Anterior cingulate cortex (tissue), 58 donors: ENCODE measurements at regions not wholly inside any gene's neighbourhood (a gene's known extent, or its start where the extent isn't known, plus 50 kb on each side); places are given as distances from the start of the nearest gene placed in this dataset.
A peak's percentile ranks its signal among the peaks of the same experiment; 100 is the strongest.

Experiments used
- DNase-seq, 58 donors: peaks; one replicate each; lab custom pipeline; 2025; lab: John Stamatoyannopoulos, UW

DNA sequence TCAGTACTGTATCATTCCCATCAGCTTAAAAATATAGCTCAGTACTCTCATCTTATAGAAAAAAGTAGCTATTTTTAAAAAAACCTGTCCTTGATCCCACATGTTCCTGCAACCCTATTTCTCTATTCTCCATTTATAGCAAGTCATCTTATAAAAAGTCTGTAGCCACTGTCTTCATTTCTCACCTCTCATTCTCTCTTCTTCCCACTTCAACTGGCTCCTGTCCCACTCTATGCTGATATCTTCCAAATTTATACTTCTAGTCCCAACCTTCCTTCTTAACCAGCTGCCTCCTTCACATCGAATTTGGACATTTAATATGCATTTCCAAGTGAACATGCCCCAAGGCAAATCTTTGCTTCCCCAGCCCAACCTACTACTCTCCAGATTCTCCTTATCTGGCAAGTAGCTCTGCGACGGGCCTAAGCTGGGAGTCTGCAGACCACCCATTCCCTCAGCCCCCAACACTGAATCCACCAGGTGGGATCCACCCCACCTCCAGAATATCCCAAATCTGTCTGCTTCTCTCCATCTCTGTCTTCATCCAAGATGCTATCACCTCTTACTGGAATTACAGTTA is 52.0 kb upstream of the TANC2 start:
- peak in 4 of 58 donors; percentile 2 to 34 (median 15) for DNase-seq

DNA sequence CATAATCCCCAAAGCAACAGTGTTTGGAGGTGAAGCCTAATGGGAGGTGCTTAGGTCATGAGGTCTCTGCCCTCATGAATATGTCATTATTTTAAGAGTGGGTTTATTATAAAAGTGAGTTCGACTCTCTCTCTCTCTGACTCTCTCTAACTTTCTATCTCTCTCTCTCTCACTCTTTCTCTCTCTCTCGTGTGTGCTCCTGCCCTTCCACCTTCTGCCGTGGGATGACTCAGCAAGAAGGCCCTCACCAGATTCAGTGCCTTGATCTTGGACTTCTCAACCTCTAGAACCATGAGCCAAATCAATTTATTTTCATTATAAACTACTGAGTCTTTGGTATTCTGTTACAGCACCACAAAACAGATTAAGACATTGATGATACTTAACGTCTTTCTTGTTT is 53.7 kb upstream of the TANC2 start:
- DNase-seq, result no peak

DNA sequence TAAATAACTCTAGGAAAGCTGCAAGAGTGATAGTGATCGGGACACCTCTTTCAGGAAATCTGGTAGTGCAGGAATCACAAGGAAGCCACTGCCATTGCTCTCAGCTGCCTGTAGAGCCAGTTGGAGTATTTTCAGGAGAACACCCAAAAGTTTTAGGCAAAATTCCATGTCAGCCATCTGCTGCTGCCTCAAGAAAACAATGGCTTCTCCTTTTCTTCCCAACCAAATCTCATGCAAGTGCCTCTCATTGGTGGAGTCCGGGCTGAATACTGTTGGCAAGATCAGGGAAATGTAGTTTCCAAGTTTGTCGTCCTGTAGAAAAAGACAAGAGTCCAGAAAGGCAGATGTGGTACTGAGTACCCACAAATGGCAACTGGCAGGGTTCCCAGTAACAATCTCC is 54.9 kb upstream of the TANC2 start:
- peak in 14 of 58 donors; percentile 6 to 66 (median 30) for DNase-seq

DNA sequence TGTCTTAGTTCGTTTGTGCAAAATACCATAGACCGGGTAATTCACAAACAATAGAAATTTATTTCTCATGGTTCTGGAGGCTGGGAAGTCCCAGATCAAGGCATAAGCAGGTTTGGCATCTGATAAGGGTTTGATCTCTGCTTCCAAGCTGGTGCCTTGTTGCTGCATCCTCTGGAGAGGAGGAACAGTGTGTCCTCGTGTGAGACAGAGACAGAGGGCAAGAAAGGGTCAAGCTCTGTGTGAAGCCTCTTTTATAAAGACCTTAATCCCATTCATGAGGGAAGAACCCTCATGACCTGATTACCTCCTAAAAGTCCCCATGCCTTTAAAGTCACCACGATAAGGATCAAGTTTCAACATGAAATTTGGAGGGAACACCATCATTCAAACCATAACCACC is 55.8 kb upstream of the TANC2 start:
- no peak for DNase-seq

DNA sequence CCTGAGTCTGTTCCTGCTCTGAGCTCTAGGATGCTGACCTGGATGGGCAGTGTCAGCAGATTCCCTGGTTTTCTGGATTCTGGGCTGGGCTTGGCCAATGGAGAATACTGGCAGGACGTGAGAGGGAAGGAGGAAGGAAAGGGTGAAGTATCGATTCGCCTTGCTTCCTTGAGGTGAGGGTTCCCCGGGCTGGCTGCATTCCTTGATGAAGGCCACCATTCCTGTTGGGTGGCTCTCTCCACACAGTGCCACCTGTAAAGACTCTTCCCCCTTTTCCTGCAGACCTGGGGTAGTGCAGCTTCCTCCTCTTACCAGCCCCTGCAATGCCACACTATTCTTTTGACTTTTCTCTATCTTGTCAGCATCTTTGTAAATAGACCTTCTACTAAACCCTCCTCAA is 58.1 kb upstream of the TANC2 start:
- DNase-seq, result no peak

DNA sequence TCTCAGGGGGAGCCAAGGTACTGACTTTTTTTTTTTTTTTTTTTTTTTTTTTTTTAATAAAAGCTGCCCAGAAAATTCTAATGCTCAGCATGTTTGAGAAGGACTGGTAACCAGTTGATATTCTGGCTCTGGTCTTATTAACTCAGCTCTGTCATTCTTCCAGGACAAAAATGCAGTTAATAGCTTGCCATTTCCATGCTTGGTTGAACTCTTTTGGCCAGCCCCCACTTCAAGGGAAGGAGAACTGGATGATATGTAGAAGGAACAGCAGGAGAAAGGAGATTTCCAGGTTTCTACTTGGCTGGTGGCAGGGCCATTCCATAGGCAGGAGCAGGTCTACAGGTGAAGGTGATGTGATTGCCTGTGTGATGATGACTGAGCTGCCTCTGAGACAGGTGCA is 59.2 kb upstream of the TANC2 start:
- DNase-seq, result no peak

DNA sequence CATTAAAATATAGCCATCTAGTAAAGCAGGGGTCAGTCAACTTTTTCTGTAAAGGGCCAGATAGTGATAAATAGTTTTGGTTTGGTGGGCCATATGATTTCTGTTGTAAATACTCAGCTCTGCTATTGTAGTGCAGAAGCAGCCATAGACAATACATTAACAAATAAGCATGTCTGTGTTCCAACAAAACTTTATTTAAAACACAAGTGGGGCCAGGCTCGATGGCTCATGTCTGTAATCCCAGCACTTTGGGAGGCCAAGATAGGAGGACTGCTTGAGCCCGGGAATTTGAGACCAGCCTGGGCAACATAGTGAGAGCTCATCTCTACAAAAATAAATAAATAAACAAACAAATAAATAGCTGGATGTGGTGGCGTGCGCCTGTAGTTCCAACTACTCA is 60.8 kb upstream of the TANC2 start:
- no peak for DNase-seq

DNA sequence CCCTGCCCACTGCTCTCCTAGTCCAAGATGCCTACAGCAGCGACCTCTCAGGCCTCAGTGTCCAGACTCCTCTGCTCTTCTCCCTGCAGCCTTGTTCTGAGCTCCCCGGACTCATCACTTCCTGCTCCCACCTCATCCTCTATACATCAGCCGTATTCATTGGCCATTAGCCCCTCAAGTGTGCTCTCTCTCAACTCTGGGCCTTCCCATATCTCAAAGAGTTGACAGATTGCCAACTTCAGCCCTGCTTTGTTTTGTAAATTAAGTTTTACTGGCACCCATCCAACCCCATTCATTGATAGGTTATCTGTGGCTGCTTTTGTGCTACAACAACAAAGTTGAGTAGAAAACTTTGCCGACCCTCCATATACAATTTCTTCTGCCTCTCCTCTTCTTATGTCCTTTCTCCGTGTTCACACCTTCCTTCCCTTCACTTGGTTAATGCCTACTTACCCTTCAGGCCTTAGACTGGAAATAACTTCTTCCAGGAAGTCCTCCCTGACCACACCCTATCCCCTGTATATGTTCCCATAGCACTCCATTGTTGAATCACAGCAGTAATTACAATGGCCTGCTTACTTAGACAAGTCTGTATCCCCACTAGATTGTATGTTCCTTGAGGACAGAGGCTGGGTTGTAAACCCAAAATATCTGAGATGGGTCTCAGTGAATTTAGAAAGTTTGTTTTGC is 63.4 kb upstream of the TANC2 start:
- DNase-seq, result no peak

DNA sequence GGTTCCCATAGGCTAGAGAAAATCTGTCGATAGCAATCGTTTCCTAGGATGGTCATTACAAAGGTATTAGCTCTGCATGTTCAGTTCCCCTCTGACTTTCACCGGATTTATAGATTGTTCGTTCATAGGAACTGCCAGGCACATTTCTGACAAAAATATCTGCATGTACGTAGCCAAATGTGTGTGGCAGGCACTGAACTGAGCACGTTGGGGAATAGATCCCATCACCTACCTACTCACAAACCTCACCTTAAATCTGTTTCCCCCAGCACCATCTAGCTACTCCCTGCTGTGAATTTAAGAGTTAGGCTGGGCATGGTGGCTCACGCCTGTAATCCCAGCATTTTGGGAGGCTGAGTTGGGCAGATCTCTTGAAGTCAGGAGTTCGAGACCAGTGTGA is 64.5 kb upstream of the TANC2 start:
- no peak for DNase-seq

DNA sequence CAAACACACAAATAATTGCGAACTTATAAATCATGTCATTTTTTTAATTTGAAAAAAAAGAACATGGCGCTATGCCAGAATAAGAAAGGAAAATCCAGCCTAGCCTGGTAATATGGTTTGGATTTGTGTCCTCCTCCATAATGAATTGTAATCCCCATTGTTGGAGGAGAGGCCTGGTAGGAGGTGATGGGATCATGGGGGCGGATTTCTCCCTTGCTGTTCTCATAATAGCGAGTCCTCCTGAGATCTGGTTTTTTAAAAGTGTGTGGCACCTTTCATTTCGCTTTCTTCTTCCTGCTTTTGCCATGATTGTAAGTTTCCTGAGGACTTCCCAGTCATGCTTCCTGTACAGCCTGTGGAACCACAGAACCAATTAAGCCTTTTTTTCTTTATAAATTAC is 65.9 kb upstream of the TANC2 start:
- DNase-seq, result no peak

DNA sequence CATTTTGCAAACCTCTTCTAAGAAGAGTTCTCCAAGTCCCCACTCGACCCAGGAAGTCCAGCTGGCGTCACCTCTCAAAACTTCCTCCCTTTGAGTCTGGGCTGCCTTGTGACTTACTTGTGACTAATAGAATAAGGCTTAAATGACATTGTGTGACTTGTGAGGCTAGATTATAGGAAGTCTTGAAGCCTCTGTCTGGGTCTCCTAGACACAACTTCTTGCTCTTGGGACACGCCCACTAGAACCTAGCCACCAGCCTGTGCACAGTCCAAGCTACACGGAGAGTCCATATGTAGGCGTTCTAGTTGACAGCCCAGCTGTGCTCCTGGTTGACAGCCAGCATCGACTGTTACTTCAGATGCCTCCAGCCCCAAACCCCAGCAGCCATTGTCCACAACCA is 66.7 kb upstream of the TANC2 start:
- no peak for DNase-seq

DNA sequence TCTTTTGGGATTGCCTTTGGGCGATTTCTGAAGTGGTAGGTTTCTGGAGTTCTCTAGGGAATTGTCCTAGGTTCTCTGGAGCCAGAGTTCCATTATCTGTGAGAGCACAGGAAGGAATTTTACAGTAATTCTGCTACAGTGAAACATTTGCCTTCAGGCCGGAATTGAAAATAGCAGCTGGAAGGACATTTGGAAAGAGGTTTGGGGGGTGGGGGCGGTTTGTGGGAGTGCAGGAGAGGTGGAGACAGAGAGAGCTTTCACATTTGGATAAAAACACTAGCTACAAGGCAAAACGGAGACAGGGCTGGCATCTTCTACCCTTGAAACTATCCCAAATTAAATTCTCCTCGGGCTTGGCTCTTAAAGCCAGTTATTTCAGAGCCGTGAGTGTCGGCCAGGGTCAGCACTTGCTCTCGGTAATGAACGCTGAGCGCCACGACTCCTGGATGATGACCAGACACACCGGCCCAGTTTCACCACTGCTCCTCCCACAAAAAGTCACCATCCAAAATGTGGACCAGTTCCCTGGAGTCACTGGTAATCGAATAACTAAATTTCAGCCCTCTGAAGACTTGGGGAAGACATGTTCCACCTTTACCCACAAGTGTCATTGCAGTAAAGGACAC is 67.7 kb upstream of the TANC2 start:
- DNase-seq, result peak in 9 of 58 donors; percentile 4 to 31 (median 12)

DNA sequence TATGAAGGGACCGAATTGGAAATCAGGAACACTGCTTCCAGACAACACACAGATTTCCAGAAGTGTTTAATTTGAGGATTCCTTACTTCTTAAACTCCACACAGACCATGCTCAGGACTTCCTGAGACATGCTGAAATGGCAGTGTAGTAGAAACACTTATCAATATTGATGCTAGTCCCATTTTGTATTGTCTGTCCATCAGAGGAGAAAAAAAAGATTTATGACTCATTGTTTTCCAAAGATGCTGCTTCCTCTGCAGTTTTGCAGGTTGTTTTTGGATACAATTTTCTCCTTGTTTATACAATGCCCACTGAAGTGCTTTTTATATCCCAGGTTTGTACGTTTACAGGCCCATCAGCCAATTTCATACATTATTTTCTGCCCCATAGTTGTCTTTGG is 68.3 kb upstream of the TANC2 start:
- DNase-seq, result no peak

DNA sequence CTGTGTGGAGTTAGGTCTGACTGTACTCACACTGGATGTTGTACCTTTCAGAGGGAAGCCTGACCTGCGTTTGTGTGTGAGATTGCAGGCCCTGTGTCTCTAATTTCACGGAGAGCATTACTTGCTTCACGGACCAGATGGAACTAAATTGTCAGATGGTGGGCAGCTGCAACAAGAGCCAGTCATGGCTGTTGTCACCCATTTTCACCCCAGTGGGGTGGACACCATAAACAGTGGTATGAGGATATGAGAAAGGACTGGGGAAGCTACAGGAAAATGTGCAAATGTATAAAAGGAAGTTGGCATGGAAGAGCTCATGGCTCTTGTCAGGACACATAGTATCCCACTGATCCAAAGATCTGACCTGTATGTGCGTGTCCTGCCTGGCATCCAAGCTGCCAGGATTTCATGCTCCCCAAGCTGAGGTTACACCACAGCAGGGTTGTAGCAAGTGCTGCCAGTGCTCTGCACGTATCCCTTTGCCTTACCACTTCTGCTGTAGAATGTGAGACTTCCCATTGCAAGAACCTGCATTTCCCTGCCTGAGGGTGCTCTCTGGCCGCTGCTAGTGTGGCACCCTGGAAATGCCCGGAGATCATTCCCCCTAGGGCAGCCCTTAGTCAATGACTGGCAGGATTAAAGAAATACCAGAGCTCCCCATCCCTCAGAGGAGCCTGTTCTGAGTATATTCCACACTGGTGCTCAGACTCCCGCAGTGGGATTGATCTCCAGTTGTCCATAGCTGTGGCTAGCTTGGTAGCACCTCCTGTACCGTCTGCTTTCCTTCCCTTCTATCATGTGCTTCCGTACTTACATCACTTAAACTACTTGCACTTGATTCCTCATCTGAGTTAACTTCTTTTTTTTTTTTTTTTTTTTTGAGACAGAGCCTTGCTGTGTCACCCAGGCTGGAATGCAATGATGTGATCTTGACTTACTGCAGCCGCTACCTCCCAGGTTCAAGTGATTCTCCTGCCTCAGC is 70.4 kb upstream of the TANC2 start:
- no peak for DNase-seq

DNA sequence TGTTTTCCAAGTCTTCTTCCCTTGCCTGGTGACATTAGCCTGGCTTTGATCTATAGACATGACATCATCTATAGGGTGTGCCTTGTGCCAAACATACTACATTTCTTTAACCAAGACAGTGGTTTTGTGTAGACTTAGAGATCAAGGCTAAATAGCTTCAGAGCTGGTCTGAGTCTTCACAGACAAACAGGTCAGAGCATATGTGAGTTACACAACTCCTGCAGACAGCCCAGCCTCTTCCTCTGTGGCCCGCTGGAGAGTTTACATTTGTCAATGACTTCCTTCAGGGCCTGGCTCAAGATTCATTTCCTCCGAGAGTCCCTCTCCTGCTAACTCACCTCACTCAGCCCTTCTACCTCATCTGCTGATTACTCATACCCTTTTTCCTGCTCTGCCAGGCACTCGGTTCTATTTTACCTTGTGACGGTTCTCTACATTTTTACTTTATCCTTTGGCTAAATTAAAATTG is 73.1 kb upstream of the TANC2 start:
- peak in 7 of 58 donors; percentile 5 to 45 (median 16) for DNase-seq

DNA sequence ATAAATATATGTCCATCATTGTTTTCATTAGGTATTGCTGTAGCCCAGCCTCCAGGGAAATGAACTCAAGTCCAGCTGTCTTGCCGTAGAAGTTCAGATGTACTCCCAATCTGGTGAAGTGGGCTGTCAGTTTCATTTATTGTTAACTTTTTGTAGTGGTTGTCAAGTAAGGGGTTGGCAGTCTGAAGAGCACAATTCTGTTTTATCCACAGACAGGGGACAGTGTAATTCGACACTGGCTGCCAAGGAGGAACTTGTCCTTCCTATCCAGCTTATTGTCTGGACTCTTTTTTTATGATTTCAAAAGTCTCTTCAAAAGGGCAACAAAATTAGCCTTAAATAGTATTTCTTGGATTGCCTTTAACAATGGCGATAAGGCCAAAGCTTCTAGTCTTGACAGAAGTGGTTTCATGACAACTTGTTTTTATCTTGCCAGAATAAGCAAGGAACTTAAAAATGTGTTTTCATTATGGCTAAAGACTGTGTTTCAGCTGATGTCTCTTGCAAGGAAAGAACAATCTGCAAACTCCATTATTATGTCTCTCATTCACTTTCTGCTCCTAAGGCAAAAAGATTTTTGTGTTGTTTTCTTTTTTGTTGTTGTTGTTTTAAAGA is 73.9 kb upstream of the TANC2 start:
- no peak for DNase-seq

DNA sequence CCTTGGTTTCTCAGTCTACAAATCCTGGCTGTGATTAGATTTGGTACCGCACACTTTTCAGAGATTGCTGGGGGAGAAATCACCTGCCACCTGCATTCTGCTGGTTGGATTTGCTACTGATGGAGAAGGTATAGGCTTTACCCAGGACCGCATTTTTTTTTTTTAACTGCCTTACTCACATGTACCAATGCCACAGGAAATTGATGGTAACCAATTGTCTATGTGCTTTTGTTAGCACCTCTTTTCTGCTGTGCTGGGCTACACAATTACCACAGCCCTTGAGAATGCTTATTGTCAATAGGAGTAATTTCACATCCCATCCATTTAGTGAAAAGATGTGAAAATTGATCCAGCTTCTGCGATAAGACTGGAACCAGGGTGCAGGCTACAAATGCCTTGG is 74.4 kb upstream of the TANC2 start:
- DNase-seq, result no peak

DNA sequence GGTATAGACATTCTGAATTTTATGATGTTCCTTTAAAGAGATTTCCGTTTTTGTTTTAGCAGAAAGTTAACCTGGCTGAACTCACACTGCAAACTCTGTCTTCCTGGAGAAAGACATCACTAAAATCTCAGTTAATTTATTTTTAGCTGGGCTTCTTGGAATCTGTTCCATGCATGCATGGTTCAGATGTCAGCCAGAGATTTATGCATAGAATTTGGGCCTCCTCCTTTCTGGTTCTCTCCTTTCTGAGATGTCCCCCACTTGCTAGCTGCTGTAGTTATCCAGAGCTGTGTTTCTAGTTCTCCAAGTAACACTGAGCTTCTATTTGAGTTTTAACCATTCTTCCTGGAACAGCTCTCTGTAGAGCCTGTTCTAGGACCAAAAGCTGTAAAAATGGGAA is 77.3 kb upstream of the TANC2 start:
- no peak for DNase-seq

DNA sequence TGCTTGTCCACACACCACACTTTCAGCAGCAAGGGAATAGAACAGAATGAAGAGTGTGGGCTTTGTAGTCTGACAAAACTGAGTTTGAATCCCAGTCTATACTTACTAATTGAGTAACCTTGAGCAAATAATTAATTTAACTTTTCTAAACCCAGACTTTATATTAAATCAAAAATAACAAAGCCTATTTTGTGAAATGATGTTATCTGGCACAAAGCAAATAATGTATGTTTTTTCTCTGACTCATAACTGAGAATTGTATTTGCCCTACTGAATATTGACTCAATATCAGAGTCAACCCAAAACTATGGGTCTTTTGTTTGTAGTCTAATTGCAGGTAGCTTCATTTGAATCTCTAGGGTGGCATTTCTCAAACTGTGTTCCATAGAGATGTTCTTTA is 77.9 kb upstream of the TANC2 start:
- DNase-seq, result no peak

DNA sequence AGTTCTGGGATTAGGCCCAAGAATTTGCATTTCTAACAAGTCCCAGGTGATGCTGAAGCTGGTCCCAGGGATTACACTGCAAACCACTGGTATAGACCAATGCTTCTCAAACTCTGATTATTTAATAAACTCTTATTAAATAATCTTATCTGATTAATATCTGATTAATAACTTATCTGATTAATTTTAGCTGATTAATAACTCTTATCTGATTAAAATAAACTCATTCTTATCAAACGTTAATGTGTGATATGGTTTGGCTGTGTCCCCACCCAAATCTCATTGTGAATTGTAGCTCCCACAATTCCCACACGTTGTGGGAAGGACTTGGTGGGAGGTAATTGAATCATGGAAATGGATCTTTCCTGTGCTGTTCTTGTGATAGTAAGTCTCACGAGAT is 78.6 kb upstream of the TANC2 start:
- DNase-seq, result no peak
